Stimulated activated naive CD8-positive, alpha-beta T cell treated with anti-CD3 and anti-CD28 coated beads, Interleukin-15, Interleukin-2, amounts not matched to agents 100 U/mL and 50 U/mL, for 24 hours (primary cell): ENCODE measurements at regions not wholly inside any gene's neighbourhood (a gene's known extent, or its start where the extent isn't known, plus 50 kb on each side); places are given as distances from the start of the nearest gene placed in this dataset.
"Not testable (repeated sequence)": the region's sequence is repeated elsewhere in the genome, so short reads cannot be mapped to it uniquely, and the experiment has no call there.

Experiments
- ATAC-seq: fragments of 150-1000 bp; cut with Tn5 transposase; one replicate; pipeline ENCODE4 v1.10.0; 2021
- DNase-seq: peaks from one replicate; pipeline ENCODE4 v3.0.0; 2021

GRCh38 chr5:98309785-98310598 is 463.5 kb upstream of the RGMB start:
- no peak for DNase-seq
- ATAC-seq = peak; percentile 84

GRCh38 chr5:98314292-98314691 is 459.2 kb upstream of the RGMB start:
- ATAC-seq = no peak
- no peak for DNase-seq

- ATAC-seq = no peak
- DNase-seq = no peak
Measured at GRCh38 chr5:98318386-98318785, 455.1 kb upstream of the RGMB start.

GRCh38 chr5:98319299-98320011 is 454.0 kb upstream of the RGMB start:
- DNase-seq (no peak), ATAC-seq (no peak)

GRCh38 chr5:98320343-98320742 is 453.1 kb upstream of the RGMB start:
- ATAC-seq (no peak), DNase-seq (no peak)

GRCh38 chr5:98321361-98321760 is 452.1 kb upstream of the RGMB start:
- DNase-seq (no peak), ATAC-seq (no peak)

- DNase-seq, ATAC-seq: not testable (repeated sequence)
Measured at GRCh38 chr5:98325187-98325586, 448.3 kb upstream of the RGMB start.

- DNase-seq (no peak), ATAC-seq (no peak)
Measured at GRCh38 chr5:98328015-98328414, 445.4 kb upstream of the RGMB start.

GRCh38 chr5:98330871-98331270 is 442.6 kb upstream of the RGMB start:
- DNase-seq = no peak
- ATAC-seq = no peak

- DNase-seq (no peak), ATAC-seq (no peak)
Measured at GRCh38 chr5:98333921-98334320, 439.5 kb upstream of the RGMB start.

- DNase-seq (no peak), ATAC-seq (no peak)
Measured at GRCh38 chr5:98334946-98335345, 438.5 kb upstream of the RGMB start.

GRCh38 chr5:98339141-98339848 is 434.2 kb upstream of the RGMB start:
- no peak for DNase-seq
- ATAC-seq = no peak

GRCh38 chr5:98341038-98342032 is 432.1 kb upstream of the RGMB start:
- DNase-seq (no peak), ATAC-seq (no peak)

GRCh38 chr5:98342958-98343660 is 430.4 kb upstream of the RGMB start:
- ATAC-seq, DNase-seq: not testable (repeated sequence)

GRCh38 chr5:98349251-98349989 is 424.0 kb upstream of the RGMB start:
- DNase-seq = no peak

GRCh38 chr5:98349990-98350365 is 423.5 kb upstream of the RGMB start:
- ATAC-seq (no peak), DNase-seq (no peak)

More at GRCh38 chr5:98349251-98349989, 424.0 kb upstream of the RGMB start:
- ATAC-seq = no peak

- no peak for DNase-seq
- ATAC-seq = no peak
Measured at GRCh38 chr5:98354922-98355321, 418.5 kb upstream of the RGMB start.

- DNase-seq (no peak), ATAC-seq (no peak)
Measured at GRCh38 chr5:98360548-98360947, 412.9 kb upstream of the RGMB start.

- DNase-seq = no peak
- ATAC-seq = no peak
Measured at GRCh38 chr5:98363157-98363556, 410.3 kb upstream of the RGMB start.

- ATAC-seq (no peak), DNase-seq (no peak)
Measured at GRCh38 chr5:98364549-98364948, 408.9 kb upstream of the RGMB start.
